ENCODE measurements at regions not wholly inside any gene's neighbourhood (a gene's known extent, or its start where the extent isn't known, plus 50 kb on each side); places are given as distances from the start of the nearest gene placed in this dataset.

DNA sequence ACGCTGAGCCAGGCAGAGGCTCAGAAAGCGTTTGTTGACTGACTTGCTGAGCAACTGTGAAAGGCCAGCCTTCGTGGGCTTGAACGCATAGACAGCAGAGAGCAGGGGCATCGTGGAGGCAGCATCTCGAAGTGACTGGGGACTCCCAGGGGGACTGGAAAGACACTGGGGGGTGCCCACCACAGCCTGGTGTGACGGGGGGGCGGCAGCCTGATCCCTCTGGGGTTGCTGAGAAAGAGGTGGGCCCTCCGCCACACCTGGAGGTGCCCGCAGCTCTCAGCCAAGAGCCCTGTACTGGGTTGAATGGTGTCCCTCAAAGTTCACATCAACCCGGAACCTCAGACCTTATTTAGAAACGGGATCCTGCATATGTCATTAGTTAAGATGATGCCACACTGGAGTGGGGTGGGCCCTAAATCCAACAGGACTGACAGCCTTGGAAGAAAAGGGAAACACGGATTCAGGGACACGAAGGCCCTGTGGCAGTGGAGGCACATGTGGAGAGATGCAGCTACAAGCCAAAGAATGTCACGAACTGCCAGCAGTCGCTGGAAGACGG lies 84.6 kb downstream of the RFLNA start:
- TF ChIP-seq EZH2 (IDR thresholded peaks at IDR 0.05), result no peak
- TF ChIP-seq, protein P1, sequence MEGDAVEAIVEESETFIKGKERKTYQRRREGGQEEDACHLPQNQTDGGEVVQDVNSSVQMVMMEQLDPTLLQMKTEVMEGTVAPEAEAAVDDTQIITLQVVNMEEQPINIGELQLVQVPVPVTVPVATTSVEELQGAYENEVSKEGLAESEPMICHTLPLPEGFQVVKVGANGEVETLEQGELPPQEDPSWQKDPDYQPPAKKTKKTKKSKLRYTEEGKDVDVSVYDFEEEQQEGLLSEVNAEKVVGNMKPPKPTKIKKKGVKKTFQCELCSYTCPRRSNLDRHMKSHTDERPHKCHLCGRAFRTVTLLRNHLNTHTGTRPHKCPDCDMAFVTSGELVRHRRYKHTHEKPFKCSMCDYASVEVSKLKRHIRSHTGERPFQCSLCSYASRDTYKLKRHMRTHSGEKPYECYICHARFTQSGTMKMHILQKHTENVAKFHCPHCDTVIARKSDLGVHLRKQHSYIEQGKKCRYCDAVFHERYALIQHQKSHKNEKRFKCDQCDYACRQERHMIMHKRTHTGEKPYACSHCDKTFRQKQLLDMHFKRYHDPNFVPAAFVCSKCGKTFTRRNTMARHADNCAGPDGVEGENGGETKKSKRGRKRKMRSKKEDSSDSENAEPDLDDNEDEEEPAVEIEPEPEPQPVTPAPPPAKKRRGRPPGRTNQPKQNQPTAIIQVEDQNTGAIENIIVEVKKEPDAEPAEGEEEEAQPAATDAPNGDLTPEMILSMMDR (IDR thresholded peaks at IDR 0.05 in 2 of 3, conservative IDR thresholded peaks at IDR 0.05 in 1 of 3; ENCODE audit: borderline replicate concordance in 1 of 3, insufficient read depth in 1 of 3, low read depth in 2 of 3, low read length in 2 of 3), result no peak
